Renal cortex interstitium (tissue), 11 donors: ENCODE measurements at regions not wholly inside any gene's neighbourhood (a gene's known extent, or its start where the extent isn't known, plus 50 kb on each side); places are given as distances from the start of the nearest gene placed in this dataset.
"Not testable (repeated sequence)": the region's sequence is repeated elsewhere in the genome, so short reads cannot be mapped to it uniquely, and the experiment has no call there.

ENCODE experiments used
- DNase-seq, 11 donors: peaks; one replicate each; pipeline ENCODE4 v3.0.0-alpha.2; 2013; ENCODE audit warnings: low read depth in 9 of 11, low spot score in 4 of 11; ENCODE audit errors: extremely low read depth in 1 of 11

DNA sequence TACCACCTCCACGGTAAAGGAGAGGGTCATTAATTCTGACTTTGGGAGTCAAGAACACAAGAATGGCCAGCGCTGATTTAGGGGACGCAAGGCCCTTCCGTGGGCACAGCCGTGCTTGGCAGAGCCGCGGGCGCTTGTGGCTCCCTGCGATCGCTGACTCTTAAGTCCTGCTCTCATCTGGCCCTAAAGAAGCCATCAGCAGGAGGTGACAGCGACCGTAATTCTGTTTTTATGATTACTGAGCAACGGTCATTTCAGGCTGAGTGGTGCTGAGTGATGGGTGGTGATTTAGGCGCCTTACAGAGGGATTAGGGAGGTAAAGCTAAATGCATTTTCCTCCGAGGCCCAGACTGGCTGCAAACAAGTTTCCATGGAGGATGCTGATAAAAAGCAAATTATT is 364.6 kb upstream of the SULF2 start:
- no peak for DNase-seq

GRCh38 chr20:48148916-48149672 is 363.8 kb upstream of the SULF2 start:
- DNase-seq, result no peak

GRCh38 chr20:48148020-48148419 is 362.7 kb upstream of the SULF2 start:
- no peak for DNase-seq

- DNase-seq, result no peak
These were observed 362.0 kb upstream of the SULF2 start for GRCh38 chr20:48147311-48147710.

- DNase-seq, result peak in 3 of 11 donors; percentile 35 to 51 (median 49)
These were observed 361.6 kb upstream of the SULF2 start for GRCh38 chr20:48146877-48147276.

- no peak for DNase-seq
These were observed 361.0 kb upstream of the SULF2 start for GRCh38 chr20:48146308-48146707.

- DNase-seq, result no peak
These were observed 358.3 kb upstream of the SULF2 start for GRCh38 chr20:48143435-48144081.

- no peak for DNase-seq
These were observed 357.2 kb upstream of the SULF2 start for GRCh38 chr20:48142516-48142773.

DNA sequence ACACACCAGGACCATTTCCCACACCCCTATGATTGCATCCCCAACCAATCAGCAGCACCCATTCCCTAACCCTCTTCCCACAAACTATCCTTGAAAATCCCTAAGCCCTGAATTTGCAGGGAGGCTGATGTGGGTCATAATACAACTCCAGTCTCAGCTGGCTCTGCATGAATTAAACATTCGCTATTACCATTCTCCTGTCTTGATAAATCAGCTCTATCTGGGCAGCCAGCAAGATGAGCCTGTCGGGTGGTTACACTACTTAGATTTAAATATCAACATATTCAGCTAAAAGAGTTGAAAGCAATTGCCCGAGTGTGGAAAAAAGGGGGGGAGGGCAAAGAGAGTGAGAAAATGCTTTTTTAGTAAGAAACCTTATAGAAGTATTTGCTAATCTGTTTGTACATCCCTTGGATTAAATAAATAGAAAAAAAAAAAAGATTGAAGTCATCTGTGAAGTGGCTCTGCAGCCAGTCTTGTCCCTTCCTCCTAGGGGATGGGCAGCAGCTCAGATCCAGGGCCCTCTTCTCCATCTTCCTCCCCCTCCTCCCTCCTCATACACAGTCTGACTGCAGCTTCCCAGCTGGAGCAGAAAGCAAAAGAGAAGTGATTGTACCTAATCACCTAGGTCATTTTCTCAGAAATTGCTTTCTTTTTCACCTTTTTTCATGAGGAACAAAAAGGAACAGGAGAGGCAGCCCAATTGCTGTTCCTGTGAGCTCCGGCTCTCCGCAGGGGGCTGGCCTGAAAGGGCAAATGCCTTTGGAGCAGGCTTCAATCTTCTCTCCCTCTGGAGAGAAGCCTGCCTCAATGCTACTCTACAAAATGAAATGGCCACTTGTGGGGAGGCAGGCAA is 356.6 kb upstream of the SULF2 start:
- no peak for DNase-seq

DNA sequence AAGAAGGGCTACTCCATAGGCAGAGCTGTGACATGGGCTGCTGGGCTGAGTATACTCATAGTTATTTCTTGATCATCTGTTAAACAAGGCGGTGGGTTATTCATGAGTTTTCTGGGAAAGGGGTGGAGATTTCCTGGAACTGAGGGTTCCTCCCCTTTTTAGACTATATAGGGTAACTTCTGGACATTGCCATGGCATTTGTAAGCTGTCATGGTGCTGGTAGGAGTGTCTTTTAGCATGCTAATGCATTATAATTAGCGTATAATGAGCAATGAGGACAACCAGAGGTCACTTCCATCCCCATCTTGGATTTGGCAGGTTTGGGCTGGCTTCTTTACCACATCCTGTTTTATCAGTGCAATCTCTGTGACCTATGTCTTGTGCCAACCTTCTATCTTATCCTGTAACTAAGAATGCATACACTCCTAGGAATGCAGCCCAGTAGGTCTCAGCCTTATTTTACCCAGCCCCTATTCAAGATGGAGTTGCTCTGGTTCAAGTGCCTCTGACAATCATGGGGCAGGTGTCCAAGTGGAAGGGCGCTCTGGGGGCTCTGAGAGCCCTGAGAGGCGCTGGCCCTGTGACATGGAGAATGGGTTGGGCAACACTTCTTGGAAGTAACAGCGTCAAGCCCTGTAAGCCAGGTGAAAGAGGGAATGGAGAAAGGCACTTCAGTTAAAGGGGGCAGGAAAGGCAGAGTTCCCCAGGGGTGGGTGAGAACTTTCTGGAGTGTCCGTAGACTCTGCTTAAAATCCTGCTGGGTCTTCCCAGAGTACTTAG is 354.2 kb upstream of the SULF2 start:
- DNase-seq, result no peak

- DNase-seq, result no peak
These were observed 347.6 kb upstream of the SULF2 start for GRCh38 chr20:48132834-48133233.

DNA sequence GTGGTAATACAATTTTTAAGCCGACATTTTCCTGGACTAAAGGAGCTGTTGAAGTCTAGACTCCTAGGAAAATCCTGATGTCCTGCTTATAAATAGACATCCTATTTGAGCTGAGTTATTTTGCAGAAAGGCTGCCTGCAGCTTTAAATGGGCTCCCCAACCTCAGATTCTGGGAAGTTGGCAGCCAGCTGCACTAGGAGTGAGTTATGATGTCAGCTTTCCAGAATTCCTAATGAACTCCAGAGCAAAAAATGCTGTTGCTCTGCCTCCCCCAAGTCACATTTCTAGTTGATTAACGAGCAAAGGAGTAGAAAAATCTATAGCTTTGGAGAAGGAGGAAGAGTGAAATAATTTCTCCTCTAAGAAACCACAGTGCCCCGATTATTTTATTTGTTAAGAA is 346.3 kb upstream of the SULF2 start:
- peak in 7 of 11 donors; percentile 31 to 77 (median 56) for DNase-seq

DNA sequence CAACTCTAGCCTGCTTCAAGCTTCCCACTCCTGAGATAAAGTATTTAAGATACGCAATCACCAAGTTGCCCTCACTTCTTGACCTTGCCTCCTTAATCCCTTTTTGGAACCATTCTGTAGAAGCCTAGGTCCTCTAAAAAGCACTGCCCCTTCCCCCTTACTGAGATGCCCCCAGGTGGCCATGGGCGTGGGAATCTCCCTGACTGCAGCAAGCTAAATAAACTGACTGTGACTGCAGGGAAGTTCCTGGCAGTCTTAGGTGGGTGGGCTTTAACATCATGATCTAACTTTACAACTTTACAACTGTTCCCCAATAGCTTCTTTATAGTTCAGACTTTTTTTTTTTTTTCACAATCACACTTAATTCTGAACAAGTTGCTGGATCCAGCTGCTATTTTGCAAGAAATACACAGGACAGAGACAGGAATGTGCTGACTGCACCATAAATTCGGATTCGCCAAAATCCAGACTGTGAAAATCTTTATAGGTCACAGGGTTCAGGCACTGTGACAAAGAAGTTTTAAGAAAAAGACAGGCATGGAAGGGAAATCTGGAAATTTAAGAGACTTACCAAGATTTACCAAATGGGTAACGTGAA is 344.2 kb upstream of the SULF2 start:
- DNase-seq, result peak in 1 of 11 donors; percentile 39

DNA sequence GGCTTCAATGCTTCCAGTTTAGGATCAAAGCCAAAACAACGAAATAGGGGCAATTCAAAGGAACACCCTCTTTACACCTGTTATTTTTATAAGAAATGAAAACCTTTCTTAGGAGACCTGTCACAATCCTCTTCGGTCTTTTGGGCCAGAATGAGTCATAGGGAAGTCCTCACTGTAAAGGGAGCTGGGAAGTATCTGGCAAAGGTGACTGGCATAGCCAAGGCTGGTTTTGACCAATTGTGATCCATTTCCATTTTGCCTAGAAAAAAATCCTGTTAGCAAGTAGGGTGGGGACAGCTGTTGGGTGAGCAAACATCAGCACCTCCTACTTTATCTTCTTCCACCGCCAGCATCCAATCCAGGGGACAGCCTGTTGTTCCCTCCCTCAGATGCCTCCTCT is 343.2 kb upstream of the SULF2 start:
- no peak for DNase-seq

DNA sequence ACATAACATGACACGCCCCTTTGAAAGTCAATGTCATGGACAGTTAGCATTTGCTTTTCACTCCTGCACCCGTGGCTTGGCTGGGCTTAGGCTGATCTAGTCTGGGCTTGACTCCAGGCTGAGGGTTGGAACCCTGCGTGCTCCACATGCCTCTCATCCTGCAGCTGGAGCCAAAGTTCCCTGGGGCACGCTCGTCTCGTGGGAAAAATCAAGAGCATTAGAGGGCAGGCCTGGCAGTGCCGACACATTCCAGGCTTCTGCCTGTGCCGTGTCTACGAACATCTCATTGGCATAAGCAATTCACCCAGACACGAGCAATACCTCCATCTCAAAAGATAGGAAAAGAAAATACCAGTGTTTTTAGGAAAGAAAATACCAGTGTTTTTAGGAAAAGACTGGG is 342.7 kb upstream of the SULF2 start:
- not testable (repeated sequence) for DNase-seq

GRCh38 chr20:48127133-48127532 is 341.9 kb upstream of the SULF2 start:
- not testable (repeated sequence) for DNase-seq

DNA sequence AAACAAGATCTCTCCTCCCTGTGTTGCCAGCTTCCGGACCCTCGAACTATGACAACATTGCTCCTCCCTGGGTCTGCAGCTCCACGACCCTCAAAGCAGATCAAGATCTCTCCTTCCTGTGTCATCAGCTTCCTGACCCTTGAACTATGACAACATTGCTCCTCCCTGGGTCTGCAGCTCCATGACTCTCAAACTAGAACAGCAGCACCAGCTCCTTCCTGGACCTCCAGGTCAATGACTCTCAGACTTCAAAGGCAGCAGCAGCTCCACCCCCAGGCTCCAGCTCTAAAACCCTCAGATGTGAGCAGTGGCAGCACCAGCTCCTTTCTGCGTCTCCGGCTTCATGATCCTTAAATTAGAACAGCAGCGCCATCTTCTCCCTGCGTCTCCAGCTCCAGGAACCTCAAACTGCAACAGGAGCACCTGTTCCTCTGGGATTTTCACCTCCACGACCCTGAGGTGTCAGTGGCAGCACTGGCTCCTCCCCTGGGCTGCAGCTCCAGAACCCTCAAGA is 341.0 kb upstream of the SULF2 start:
- peak in 3 of 11 donors; percentile 21 to 32 (median 24) for DNase-seq

- no peak for DNase-seq
These were observed 339.7 kb upstream of the SULF2 start for GRCh38 chr20:48124960-48125359.
